Suppressor macrophage treated with lipopolysaccharide for 4 hours (primary cell): ENCODE measurements at regions not wholly inside any gene's neighbourhood (a gene's known extent, or its start where the extent isn't known, plus 50 kb on each side); places are given as distances from the start of the nearest gene placed in this dataset.

ENCODE experiments used
- DNase-seq: peaks from one replicate; pipeline ENCODE4 v3.0.0-alpha.2; 2020

DNA sequence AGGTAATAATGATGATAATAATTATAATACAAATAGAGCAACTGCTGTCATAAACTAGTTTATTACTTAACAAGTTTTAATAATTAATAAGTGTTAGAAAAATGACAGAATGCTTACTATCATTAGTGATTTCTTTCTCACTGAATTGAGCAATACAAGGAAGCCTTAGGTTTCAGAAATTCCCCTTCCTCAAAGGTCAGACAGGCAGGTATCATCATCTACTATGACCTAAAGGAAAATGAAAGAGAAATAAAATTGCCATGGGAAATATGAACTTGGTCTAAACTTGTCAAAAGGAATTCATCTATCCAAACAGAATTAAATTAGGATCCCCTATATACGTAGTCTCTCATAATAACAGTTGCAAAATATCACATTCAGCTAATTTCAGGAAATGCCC is 56.3 kb upstream of the SLC7A11 start:
- peak; percentile 70 for DNase-seq

DNA sequence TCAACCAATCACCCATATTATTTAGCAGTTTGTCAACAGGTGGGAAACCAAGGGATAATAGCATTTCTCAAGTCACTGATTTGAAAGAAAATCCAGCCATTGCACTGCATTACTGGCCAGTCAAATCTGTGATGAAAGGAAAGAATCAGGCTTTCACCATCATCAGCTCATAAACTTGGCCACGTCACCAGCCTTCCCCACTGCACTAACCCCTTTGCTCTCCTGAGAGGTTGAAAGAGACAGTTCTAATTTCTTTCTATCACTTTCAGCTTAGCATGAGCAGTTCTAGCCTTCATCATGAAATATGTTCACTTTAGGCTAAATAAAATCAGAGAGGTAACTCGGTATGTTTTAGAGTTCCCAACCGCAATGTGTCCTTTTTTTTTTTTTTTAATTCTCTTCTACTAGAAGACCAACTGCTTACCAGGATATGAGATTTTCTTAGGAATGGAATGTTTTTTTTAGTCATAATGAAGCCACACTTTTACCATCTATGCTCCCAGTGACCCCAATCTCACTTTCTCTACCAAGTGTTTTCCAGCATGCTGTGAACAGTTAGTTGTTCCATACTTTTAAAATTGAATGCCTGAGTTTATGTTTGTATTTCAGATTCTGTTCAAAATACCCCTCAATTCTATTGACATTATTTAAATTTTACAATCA is 55.7 kb upstream of the SLC7A11 start:
- no peak for DNase-seq

DNA sequence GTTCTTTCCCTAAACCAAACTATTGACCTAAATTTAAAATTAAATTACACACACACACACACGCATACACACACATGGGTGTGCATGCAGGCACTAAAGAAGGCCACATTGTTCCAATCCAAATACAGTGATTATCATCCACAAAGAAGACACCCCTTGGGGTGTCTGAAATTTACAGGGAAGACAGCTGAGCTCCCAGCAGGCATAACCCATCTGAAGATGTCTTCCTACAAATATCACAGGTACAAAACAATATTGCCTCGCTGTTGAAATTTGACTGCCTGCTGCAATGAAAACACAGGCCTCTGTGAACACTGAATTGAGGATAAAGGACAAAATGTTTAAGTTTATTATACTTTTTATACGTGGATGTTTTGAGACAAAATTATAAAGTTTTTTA is 50.2 kb upstream of the SLC7A11 start:
- no peak for DNase-seq
